ENCODE measurements at regions not wholly inside any gene's neighbourhood (a gene's known extent, or its start where the extent isn't known, plus 50 kb on each side); places are given as distances from the start of the nearest gene placed in this dataset.

- TF ChIP-seq POLR2A (IDR thresholded peaks at IDR 0.05) (no peak), POLR2AphosphoS5 (IDR thresholded peaks at IDR 0.05) (no peak)
- TF ChIP-seq, protein P1, sequence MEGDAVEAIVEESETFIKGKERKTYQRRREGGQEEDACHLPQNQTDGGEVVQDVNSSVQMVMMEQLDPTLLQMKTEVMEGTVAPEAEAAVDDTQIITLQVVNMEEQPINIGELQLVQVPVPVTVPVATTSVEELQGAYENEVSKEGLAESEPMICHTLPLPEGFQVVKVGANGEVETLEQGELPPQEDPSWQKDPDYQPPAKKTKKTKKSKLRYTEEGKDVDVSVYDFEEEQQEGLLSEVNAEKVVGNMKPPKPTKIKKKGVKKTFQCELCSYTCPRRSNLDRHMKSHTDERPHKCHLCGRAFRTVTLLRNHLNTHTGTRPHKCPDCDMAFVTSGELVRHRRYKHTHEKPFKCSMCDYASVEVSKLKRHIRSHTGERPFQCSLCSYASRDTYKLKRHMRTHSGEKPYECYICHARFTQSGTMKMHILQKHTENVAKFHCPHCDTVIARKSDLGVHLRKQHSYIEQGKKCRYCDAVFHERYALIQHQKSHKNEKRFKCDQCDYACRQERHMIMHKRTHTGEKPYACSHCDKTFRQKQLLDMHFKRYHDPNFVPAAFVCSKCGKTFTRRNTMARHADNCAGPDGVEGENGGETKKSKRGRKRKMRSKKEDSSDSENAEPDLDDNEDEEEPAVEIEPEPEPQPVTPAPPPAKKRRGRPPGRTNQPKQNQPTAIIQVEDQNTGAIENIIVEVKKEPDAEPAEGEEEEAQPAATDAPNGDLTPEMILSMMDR (IDR thresholded peaks at IDR 0.05), result no peak
Observed at GRCh38 chr4:18635531-18635930, 614.0 kb upstream of the LCORL start.
